Spleen (tissue), 7 donors: ENCODE measurements at regions not wholly inside any gene's neighbourhood (a gene's known extent, or its start where the extent isn't known, plus 50 kb on each side); places are given as distances from the start of the nearest gene placed in this dataset.

Source experiments
- CTCF ChIP-seq, 11 experiments: fragments of 200-600 bp in 7 of 11; fragments of 450-650 bp in 4 of 11; sonication (generic) in 4 of 11; IDR thresholded peaks in 8 of 11; conservative IDR thresholded peaks in 3 of 11; 1 replicate in 7 of 11; 2 replicates in 4 of 11; pipeline versions ENCODE4 v1.4.0 to v1.8.0; 2016 to 2021; ENCODE audit warnings: antibody characterized with exemption in 11 of 11, inconsistent platforms in 4 of 11, mild to moderate bottlenecking in 1 of 11
- POLR2A ChIP-seq, 3 donors: fragments of 450-650 bp; IDR thresholded peaks; one replicate each; pipeline ENCODE4 v1.5.1; 2017; ENCODE audit warnings: antibody characterized with exemption in 3 of 3, mild to moderate bottlenecking in 1 of 3
- POLR2AphosphoS5 ChIP-seq, 3 donors: sonication (generic); formaldehyde crosslinking; IDR thresholded peaks; one replicate each; pipeline ENCODE4 v1.5.1; 2017; ENCODE audit warnings: antibody characterized with exemption in 3 of 3
- donor health status: DM: no; HTN: no; CAD: no; lungs with moderate emphysema.
- donor health status: DM: no; HTN: no; CAD: no.
- donor health status: DM: no; HTN: no; CAD: no.

GRCh38 chr11:134592391-134592990 lies 180.4 kb upstream of the B3GAT1 start:
- peak in 4 of 11 experiments; percentile 18 to 41 (median 38) for TF ChIP-seq CTCF (IDR thresholded peaks at IDR 0.05 in 8 of 11, conservative IDR thresholded peaks at IDR 0.05 in 3 of 11)
- TF ChIP-seq POLR2AphosphoS5 (IDR thresholded peaks at IDR 0.05) = no peak
- TF ChIP-seq POLR2A (IDR thresholded peaks at IDR 0.05) = no peak
